ENCODE measurements at regions not wholly inside any gene's neighbourhood (a gene's known extent, or its start where the extent isn't known, plus 50 kb on each side); places are given as distances from the start of the nearest gene placed in this dataset.

GRCh38 chr20:20979934-20980333 lies 126.2 kb downstream of the LINC00237 start:
- no peak overlapping the region for H3K4me3 ChIP-seq (replicated peaks in 1 of 3; ENCODE audit: insufficient read depth in 1 of 3, low read depth in 2 of 3, low read length in 3 of 3)
- DNase-seq (ENCODE audit: low spot score) (peak; percentile 71), ATAC-seq (peak; percentile 57), FAIRE-seq (peak; percentile 49)
- no peaks in the 10 kb centered on the region for H3K79me2 ChIP-seq (ENCODE audit: insufficient read depth, low read length)
- no peak overlapping the region for H3K4me2 ChIP-seq (ENCODE audit: low read depth, low read length)
- CTCF ChIA-PET (ENCODE audit: low intra/inter-chr PET ratio, low total read pairs) = no interaction called here
- H3K36me3 ChIP-seq (replicated peaks in 1 of 2; ENCODE audit: control insufficient read depth in 1 of 2, insufficient read depth in 2 of 2, low read length in 2 of 2) = no peaks in the 10 kb centered on the region
- POLR2A ChIA-PET = no interaction called here
- peaks cover 0 to 1% of the 10 kb centered on the region in 2 experiments; a peak in 2 of 5 replicates for H3K27me3 ChIP-seq (ENCODE audit: control insufficient read depth in 1 of 2, insufficient read depth in 2 of 2, low read length in 2 of 2)
- peaks cover 15% of the 10 kb centered on the region for H3K9me3 ChIP-seq (ENCODE audit: low read length)
- H3K27ac ChIP-seq (ENCODE audit: extremely low read length, insufficient read depth, low read length) = no peak overlapping the region
- intact Hi-C loops (cut with micrococcal nuclease; ENCODE audit: unreplicated experiment) (no loop called here), in situ Hi-C loops (cut with HindIII; ENCODE audit: extremely low pct_ligation_motif_present, low pct_unique_long_range_greater_than_20kb) (no loop called here)
- no peak overlapping the region for H3K9ac ChIP-seq (ENCODE audit: insufficient read depth, low read depth, low read length)
- H2AFZ ChIP-seq (ENCODE audit: low read length) = no peak overlapping the region
- no peaks in the 10 kb centered on the region for H4K20me1 ChIP-seq (ENCODE audit: insufficient read depth, low read length)
- H3K4me1 ChIP-seq (ENCODE audit: insufficient read depth, low read length) = peaks cover 20% of the 10 kb centered on the region
- BruUV-seq (replicated peaks) = no TSS peak
- TF ChIP-seq MYNN (CRISPR knock-in tag; IDR thresholded peaks at IDR 0.05; ENCODE audit: low read depth) (no peak), ZNF180 (CRISPR knock-in tag; IDR thresholded peaks at IDR 0.05; ENCODE audit: borderline replicate concordance, low read depth) (no peak), ZNF720 (CRISPR knock-in tag; IDR thresholded peaks at IDR 0.05) (no peak), BCLAF1 (IDR thresholded peaks at IDR 0.05) (no peak), HMG20B (CRISPR knock-in tag; conservative IDR thresholded peaks at IDR 0.05) (peak; percentile 95), SIX4 (CRISPR knock-in tag; IDR thresholded peaks at IDR 0.05) (no peak), FOXA3 (CRISPR knock-in tag; IDR thresholded peaks at IDR 0.05) (peak; percentile 89), ONECUT2 (CRISPR knock-in tag; IDR thresholded peaks at IDR 0.05) (no peak), ZBTB20 (CRISPR knock-in tag; IDR thresholded peaks at IDR 0.05; ENCODE audit: borderline replicate concordance, low read depth) (no peak), NCOA2 (CRISPR knock-in tag; IDR thresholded peaks at IDR 0.05) (peak; percentile 61; the same call in 1 of the 2 replicates), ZNF503 (CRISPR knock-in tag; IDR thresholded peaks at IDR 0.05) (peak; percentile 58; the same call in 1 of the 2 replicates), SRSF4 (IDR thresholded peaks at IDR 0.05; ENCODE audit: low read depth, low read length, poor library complexity, severe bottlenecking) (no peak), ZNF878 (CRISPR knock-in tag; IDR thresholded peaks at IDR 0.05) (0 out of 2 replicates have a peak, but pooled peaks have one; percentile 30)
- TF ChIP-seq, protein P1, sequence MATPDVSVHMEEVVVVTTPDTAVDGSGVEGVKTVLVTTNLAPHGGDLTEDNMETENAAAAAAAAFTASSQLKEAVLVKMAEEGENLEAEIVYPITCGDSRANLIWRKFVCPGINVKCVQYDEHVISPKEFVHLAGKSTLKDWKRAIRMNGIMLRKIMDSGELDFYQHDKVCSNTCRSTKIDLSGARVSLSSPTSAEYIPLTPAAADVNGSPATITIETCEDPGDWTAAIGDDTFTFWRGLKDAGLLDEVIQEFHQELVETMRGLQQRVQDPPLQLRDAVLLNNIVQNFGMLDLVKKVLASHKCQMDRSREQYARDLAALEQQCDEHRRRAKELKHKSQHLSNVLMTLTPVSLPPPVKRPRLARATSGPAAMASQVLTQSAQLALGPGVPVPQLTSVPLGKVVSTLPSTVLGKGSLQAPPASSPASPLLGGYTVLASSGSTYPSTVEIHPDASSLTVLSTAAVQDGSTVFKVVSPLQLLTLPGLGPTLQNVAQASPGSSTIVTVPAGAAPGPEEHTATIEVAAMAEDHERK (CRISPR knock-in tag; IDR thresholded peaks at IDR 0.05; ENCODE audit: low read depth) = no peak
- TF ChIP-seq, protein P2, sequence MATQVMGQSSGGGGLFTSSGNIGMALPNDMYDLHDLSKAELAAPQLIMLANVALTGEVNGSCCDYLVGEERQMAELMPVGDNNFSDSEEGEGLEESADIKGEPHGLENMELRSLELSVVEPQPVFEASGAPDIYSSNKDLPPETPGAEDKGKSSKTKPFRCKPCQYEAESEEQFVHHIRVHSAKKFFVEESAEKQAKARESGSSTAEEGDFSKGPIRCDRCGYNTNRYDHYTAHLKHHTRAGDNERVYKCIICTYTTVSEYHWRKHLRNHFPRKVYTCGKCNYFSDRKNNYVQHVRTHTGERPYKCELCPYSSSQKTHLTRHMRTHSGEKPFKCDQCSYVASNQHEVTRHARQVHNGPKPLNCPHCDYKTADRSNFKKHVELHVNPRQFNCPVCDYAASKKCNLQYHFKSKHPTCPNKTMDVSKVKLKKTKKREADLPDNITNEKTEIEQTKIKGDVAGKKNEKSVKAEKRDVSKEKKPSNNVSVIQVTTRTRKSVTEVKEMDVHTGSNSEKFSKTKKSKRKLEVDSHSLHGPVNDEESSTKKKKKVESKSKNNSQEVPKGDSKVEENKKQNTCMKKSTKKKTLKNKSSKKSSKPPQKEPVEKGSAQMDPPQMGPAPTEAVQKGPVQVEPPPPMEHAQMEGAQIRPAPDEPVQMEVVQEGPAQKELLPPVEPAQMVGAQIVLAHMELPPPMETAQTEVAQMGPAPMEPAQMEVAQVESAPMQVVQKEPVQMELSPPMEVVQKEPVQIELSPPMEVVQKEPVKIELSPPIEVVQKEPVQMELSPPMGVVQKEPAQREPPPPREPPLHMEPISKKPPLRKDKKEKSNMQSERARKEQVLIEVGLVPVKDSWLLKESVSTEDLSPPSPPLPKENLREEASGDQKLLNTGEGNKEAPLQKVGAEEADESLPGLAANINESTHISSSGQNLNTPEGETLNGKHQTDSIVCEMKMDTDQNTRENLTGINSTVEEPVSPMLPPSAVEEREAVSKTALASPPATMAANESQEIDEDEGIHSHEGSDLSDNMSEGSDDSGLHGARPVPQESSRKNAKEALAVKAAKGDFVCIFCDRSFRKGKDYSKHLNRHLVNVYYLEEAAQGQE (IDR thresholded peaks at IDR 0.05; ENCODE audit: borderline replicate concordance in 1 of 2, low read depth in 1 of 2, low read length in 2 of 2) = peak in 1 of 2 experiments; percentile 63; a peak in 1 of 4 replicates
